ENCODE measurements at regions not wholly inside any gene's neighbourhood (a gene's known extent, or its start where the extent isn't known, plus 50 kb on each side); places are given as distances from the start of the nearest gene placed in this dataset.
"Not testable (repeated sequence)": the region's sequence is repeated elsewhere in the genome, so short reads cannot be mapped to it uniquely, and the experiment has no call there.

- DNase-seq (ENCODE audit: low spot score): peak; percentile 87
Measured at GRCh38 chr2:54065411-54065810, 50.0 kb upstream of the ACYP2 start.

- DNase-seq (ENCODE audit: low spot score): no peak
Measured at GRCh38 chr2:54063967-54064535, 51.4 kb upstream of the ACYP2 start.

GRCh38 chr2:54062401-54062800, 53.0 kb upstream of the ACYP2 start:
- no peak for DNase-seq (ENCODE audit: low spot score)

GRCh38 chr2:54061272-54061671, 54.1 kb upstream of the ACYP2 start:
- no peak for DNase-seq (ENCODE audit: low spot score)

GRCh38 chr2:54059986-54060385, 55.4 kb upstream of the ACYP2 start:
- peak; percentile 43 for DNase-seq (ENCODE audit: low spot score)

- no peak for DNase-seq (ENCODE audit: low spot score)
Measured at GRCh38 chr2:54059504-54059903, 55.9 kb upstream of the ACYP2 start.

- no peak for DNase-seq (ENCODE audit: low spot score)
Measured at GRCh38 chr2:54058449-54058848, 57.0 kb upstream of the ACYP2 start.

GRCh38 chr2:54054774-54055173, 60.6 kb upstream of the ACYP2 start:
- no peak for DNase-seq (ENCODE audit: low spot score)

- no peak for DNase-seq (ENCODE audit: low spot score)
Measured at GRCh38 chr2:54054271-54054670, 61.1 kb upstream of the ACYP2 start.

- no peak for DNase-seq (ENCODE audit: low spot score)
Measured at GRCh38 chr2:54053830-54054229, 61.6 kb upstream of the ACYP2 start.

- DNase-seq (ENCODE audit: low spot score): no peak
Measured at GRCh38 chr2:54052825-54053718, 62.3 kb upstream of the ACYP2 start.

- no peak for DNase-seq (ENCODE audit: low spot score)
Measured at GRCh38 chr2:54050445-54050844, 65.0 kb upstream of the ACYP2 start.

- DNase-seq (ENCODE audit: low spot score): no peak
Measured at GRCh38 chr2:54049365-54049764, 66.0 kb upstream of the ACYP2 start.

- not testable (repeated sequence) for DNase-seq (ENCODE audit: low spot score)
Measured at GRCh38 chr2:54048896-54049295, 66.5 kb upstream of the ACYP2 start.

- DNase-seq (ENCODE audit: low spot score): no peak
Measured at GRCh38 chr2:54048117-54048785, 67.2 kb upstream of the ACYP2 start.

- no peak for DNase-seq (ENCODE audit: low spot score)
Measured at GRCh38 chr2:54047658-54048057, 67.8 kb upstream of the ACYP2 start.

- no peak for DNase-seq (ENCODE audit: low spot score)
Measured at GRCh38 chr2:54047091-54047490, 68.3 kb upstream of the ACYP2 start.

GRCh38 chr2:54042897-54043620, 72.3 kb upstream of the PSME4 start:
- no peak for DNase-seq (ENCODE audit: low spot score)

- no peak for DNase-seq (ENCODE audit: low spot score)
Measured at GRCh38 chr2:54042341-54042740, 71.5 kb upstream of the PSME4 start.

- no peak for DNase-seq (ENCODE audit: low spot score)
Measured at GRCh38 chr2:54041135-54041534, 70.3 kb upstream of the PSME4 start.

- no peak for DNase-seq (ENCODE audit: low spot score)
Measured at GRCh38 chr2:54040685-54041084, 69.9 kb upstream of the PSME4 start.

GRCh38 chr2:54040250-54040649, 69.5 kb upstream of the PSME4 start:
- DNase-seq (ENCODE audit: low spot score): no peak
